H1 (cell line): ENCODE measurements at regions not wholly inside any gene's neighbourhood (a gene's known extent, or its start where the extent isn't known, plus 50 kb on each side); places are given as distances from the start of the nearest gene placed in this dataset.

ENCODE experiments used
- CTCF ChIA-PET: fragments of 300-600 bp; sonication (Branson Sonifier 250); formaldehyde crosslinking; loops from one replicate; lab custom pipeline; 2021; ENCODE audit not compliant: partially characterized antibody; lab: Charles Lee
- POLR2A ChIA-PET: fragments of 300-600 bp; sonication (Branson Sonifier 250); formaldehyde crosslinking; loops from one replicate; lab custom pipeline; 2021; ENCODE audit warnings: inconsistent platforms; ENCODE audit not compliant: partially characterized antibody; lab: Charles Lee
- DNase-seq, 2 experiments: peaks; one replicate each; pipeline versions ENCODE4 v3.0.0 to v3.0.0-alpha.2; 2010 to 2022; ENCODE audit warnings: low spot score in 2 of 2, low read depth in 1 of 2, mixed read lengths in 1 of 2
- FAIRE-seq: peaks from 2 replicates; lab custom pipeline; 2011; peaks lifted over from hg19 to GRCh38; lab: Jason Lieb, UNC
- H2AFZ ChIP-seq: 2 replicates; pipeline ENCODE4 v1.8.1; 2012; ENCODE audit warnings: low read length, inconsistent platforms
- H2AK5ac ChIP-seq: 2 replicates; pipeline ENCODE4 v1.6.1; 2013; ENCODE audit warnings: low read depth, low read length
- H2BK120ac ChIP-seq: replicated peaks from 2 replicates; pipeline ENCODE3; 2013; ENCODE audit warnings: low read depth, low read length, inconsistent platforms
- H2BK12ac ChIP-seq: 2 replicates; pipeline ENCODE4 v1.6.1; 2013; ENCODE audit warnings: low read depth, low read length
- H2BK15ac ChIP-seq: 2 replicates; pipeline ENCODE4 v1.6.1; 2013; ENCODE audit warnings: low read length
- H2BK20ac ChIP-seq: 2 replicates; pipeline ENCODE4 v1.6.1; 2013; ENCODE audit warnings: low read length
- H2BK5ac ChIP-seq: 2 replicates; pipeline ENCODE4 v1.6.1; 2013; ENCODE audit warnings: low read depth, low read length
- H3K14ac ChIP-seq: 2 replicates; pipeline ENCODE4 v1.6.1; 2013; ENCODE audit warnings: inconsistent platforms; ENCODE audit not compliant: insufficient read length
- H3K18ac ChIP-seq: 2 replicates; pipeline ENCODE4 v1.6.1; 2013; ENCODE audit warnings: low read length; ENCODE audit errors: extremely low read depth
- H3K23ac ChIP-seq: 2 replicates; pipeline ENCODE4 v1.6.1; 2013; ENCODE audit warnings: inconsistent platforms; ENCODE audit not compliant: insufficient read length
- H3K23me2 ChIP-seq: 2 replicates; pipeline ENCODE4 v1.6.1; 2013; ENCODE audit warnings: low read depth, low read length
- H3K27ac ChIP-seq: 2 replicates; pipeline ENCODE4 v1.6.1; 2011; ENCODE audit warnings: low read depth, low read length, inconsistent platforms
- H3K27me3 ChIP-seq, 4 experiments: replicated peaks in 1 of 4; 1 replicate in 1 of 4; 2 replicates in 3 of 4; pipeline versions ENCODE4 v1.6.1 to v1.8.1; 2011 to 2013; ENCODE audit warnings: low read length in 3 of 4, mild to moderate bottlenecking in 3 of 4, inconsistent platforms in 2 of 4, mixed read lengths in 2 of 4, moderate library complexity in 1 of 4; ENCODE audit not compliant: control insufficient read depth in 3 of 4, insufficient read depth in 3 of 4; ENCODE audit errors: extremely low read depth in 1 of 4
- H3K36me3 ChIP-seq, 4 experiments: 2 replicates each; pipeline versions ENCODE4 v1.6.1 to v1.8.1; 2011 to 2013; ENCODE audit warnings: mild to moderate bottlenecking in 4 of 4, low read length in 3 of 4, moderate library complexity in 2 of 4, control low read depth in 1 of 4, inconsistent platforms in 1 of 4; ENCODE audit not compliant: insufficient read depth in 4 of 4, control insufficient read depth in 2 of 4
- H3K4ac ChIP-seq: replicated peaks from 2 replicates; pipeline ENCODE3; 2013; ENCODE audit warnings: low read length, low read depth, mixed read lengths, inconsistent platforms; ENCODE audit not compliant: insufficient read length
- H3K4me1 ChIP-seq, 4 experiments: replicated peaks in 1 of 4; 1 replicate in 1 of 4; 2 replicates in 3 of 4; pipeline versions ENCODE4 v1.6.1 to v1.8.1; 2011 to 2013; ENCODE audit warnings: low read length in 3 of 4, inconsistent platforms in 2 of 4, mixed read lengths in 1 of 4; ENCODE audit not compliant: insufficient read depth in 4 of 4, control insufficient read depth in 3 of 4
- H3K4me2 ChIP-seq, 2 experiments: 2 replicates each; pipeline versions ENCODE4 v1.6.1 to v1.8.1; 2011 to 2013; ENCODE audit warnings: low read depth in 2 of 2, low read length in 2 of 2, control low read depth in 1 of 2, inconsistent platforms in 1 of 2, mild to moderate bottlenecking in 1 of 2; ENCODE audit not compliant: insufficient read depth in 1 of 2
- H3K4me3 ChIP-seq, 4 experiments: fragments of 200-600, 300-600 bp in 1 of 4; sonication (generic), shearing (Covaris generic), sonication (Bioruptor Twin) in 1 of 4; 2 replicates each; pipeline versions ENCODE4 v1.5.1 to v1.8.1; 2011 to 2016; ENCODE audit warnings: low read length in 4 of 4, low read depth in 3 of 4, control low read depth in 2 of 4, inconsistent platforms in 2 of 4, mild to moderate bottlenecking in 2 of 4, mixed read lengths in 1 of 4, moderate library complexity in 1 of 4; ENCODE audit not compliant: insufficient read depth in 2 of 4; ENCODE audit errors: extremely low read depth in 1 of 4
- H3K56ac ChIP-seq: replicated peaks from 2 replicates; pipeline ENCODE3; 2013; ENCODE audit warnings: low read depth, mild to moderate bottlenecking, mixed read lengths, low read length, inconsistent platforms; ENCODE audit not compliant: insufficient read length
- H3K79me1 ChIP-seq: 2 replicates; pipeline ENCODE4 v1.6.1; 2013; ENCODE audit warnings: low read depth, low read length, control low read depth
- H3K79me2 ChIP-seq, 2 experiments: 2 replicates each; pipeline versions ENCODE4 v1.6.1 to v1.8.1; 2012 to 2013; ENCODE audit warnings: low read length in 2 of 2, mild to moderate bottlenecking in 2 of 2, inconsistent platforms in 1 of 2; ENCODE audit not compliant: insufficient read depth in 2 of 2, control insufficient read depth in 1 of 2
- H3K9ac ChIP-seq, 4 experiments: replicated peaks in 1 of 4; 1 replicate in 1 of 4; 2 replicates in 3 of 4; pipeline versions ENCODE4 v1.6.1 to v1.8.1; 2011 to 2013; ENCODE audit warnings: low read depth in 3 of 4, low read length in 3 of 4, control low read depth in 2 of 4, mild to moderate bottlenecking in 2 of 4, moderate library complexity in 2 of 4, inconsistent platforms in 1 of 4; ENCODE audit errors: extremely low read depth in 1 of 4
- H3K9me3 ChIP-seq, 2 experiments: 2 replicates each; pipeline versions ENCODE4 v1.6.1 to v1.8.1; 2012 to 2013; ENCODE audit warnings: mild to moderate bottlenecking in 2 of 2, moderate library complexity in 2 of 2, control low read depth in 1 of 2, inconsistent platforms in 1 of 2, low read depth in 1 of 2, low read length in 1 of 2, mixed read lengths in 1 of 2; ENCODE audit not compliant: insufficient read depth in 2 of 2
- H4K20me1 ChIP-seq, 2 experiments: replicated peaks in 1 of 2; 2 replicates each; pipeline versions ENCODE3 to v1.8.1; 2011 to 2013; ENCODE audit warnings: inconsistent platforms in 2 of 2, low read length in 2 of 2, mild to moderate bottlenecking in 1 of 2; ENCODE audit not compliant: insufficient read depth in 2 of 2, control insufficient read depth in 1 of 2
- H4K5ac ChIP-seq: 2 replicates; pipeline ENCODE4 v1.6.1; 2013; ENCODE audit warnings: low read length, low read depth, mixed read lengths, inconsistent platforms; ENCODE audit not compliant: insufficient read length
- H4K8ac ChIP-seq: 2 replicates; pipeline ENCODE4 v1.8.0; 2013; ENCODE audit warnings: mild to moderate bottlenecking, moderate library complexity, low read length, inconsistent platforms; ENCODE audit not compliant: insufficient read depth; ENCODE audit errors: extremely low read depth
- H4K91ac ChIP-seq: replicated peaks from 2 replicates; pipeline ENCODE3; 2013; ENCODE audit warnings: low read length, mixed read lengths, inconsistent platforms; ENCODE audit not compliant: insufficient read length
- ATF2 ChIP-seq: IDR thresholded peaks from 2 replicates; pipeline ENCODE4 v1.6.1; 2012; ENCODE audit warnings: low read length, inconsistent platforms
- ATF3 ChIP-seq: IDR thresholded peaks from 2 replicates; pipeline ENCODE4 v1.6.1; 2011; ENCODE audit warnings: low read depth, mild to moderate bottlenecking, low read length; ENCODE audit not compliant: insufficient read depth
- BRCA1 ChIP-seq: IDR thresholded peaks from 2 replicates; pipeline ENCODE4 v1.6.1; 2012; ENCODE audit warnings: low read depth, low read length, improper control_type of control experiment
- CHD1 ChIP-seq: IDR thresholded peaks from 2 replicates; pipeline ENCODE4 v1.6.1; 2012; ENCODE audit warnings: low read depth, low read length, improper control_type of control experiment
- CTCF ChIP-seq, 3 experiments: IDR thresholded peaks; 1 replicate in 2 of 3; 2 replicates in 1 of 3; pipeline versions ENCODE4 v1.5.1 to v1.6.1; 2011; ENCODE audit warnings: low read length in 3 of 3, mild to moderate bottlenecking in 3 of 3, inconsistent platforms in 2 of 3, low read depth in 1 of 3, moderate library complexity in 1 of 3; ENCODE audit not compliant: insufficient read depth in 1 of 3; ENCODE audit errors: control extremely low read depth in 1 of 3
- FOSL1 ChIP-seq: IDR thresholded peaks from 2 replicates; pipeline ENCODE4 v1.6.1; 2011; ENCODE audit warnings: mild to moderate bottlenecking, low read depth, low read length, moderate library complexity; ENCODE audit not compliant: insufficient read depth
- JUN ChIP-seq: IDR thresholded peaks from 2 replicates; pipeline ENCODE4 v1.6.1; 2011; ENCODE audit warnings: low read depth, mild to moderate bottlenecking, improper control_type of control experiment, low read length
- KDM4A ChIP-seq: IDR thresholded peaks from one replicate; pipeline ENCODE4 v1.7.1; 2012; ENCODE audit warnings: low read depth, mild to moderate bottlenecking, moderate library complexity, low read length, inconsistent platforms; ENCODE audit not compliant: severe bottlenecking
- PHF8 ChIP-seq: fragments of 200-600 bp; sonication (generic); conservative IDR thresholded peaks from 2 replicates; pipeline ENCODE4 v1.7.1; 2012; ENCODE audit warnings: low read depth, mild to moderate bottlenecking, inconsistent platforms, low read length, moderate library complexity
- SP2 ChIP-seq: IDR thresholded peaks from 2 replicates; pipeline ENCODE4 v1.6.1; 2012; ENCODE audit warnings: mild to moderate bottlenecking, low read length, inconsistent platforms
- WGBS, 2 experiments: shearing (Covaris generic) in 1 of 2; methylation state at CpG; one replicate each; pipeline versions ENCODE4 v1.1.6 to v1.1.7; 2013 to 2015; ENCODE audit warnings: low lambda C conversion rate in 2 of 2, mixed read lengths in 2 of 2, inconsistent platforms in 1 of 2, low coverage in 1 of 2, missing lambda C conversion rate in 1 of 2; ENCODE audit not compliant: insufficient replicate concordance in 2 of 2, insufficient coverage in 1 of 2, insufficient read length in 1 of 2; ENCODE audit errors: extremely low coverage in 1 of 2, missing lambda C conversion rate in 1 of 2; 5-methylcytosine and 5-hydroxymethylcytosine counted together

GRCh38 chr2:220574038-220574437, 946.6 kb downstream of the SLC4A3 start:
- Histone ChIP-seq H2AK5ac (no peak overlapping the region), H3K4me2 (no peak overlapping the region), H3K4me3 (no peak overlapping the region), H3K23ac (no peak overlapping the region), H2BK20ac (no peak overlapping the region), H3K27ac (no peak overlapping the region), H3K14ac (no peak overlapping the region), H3K4ac (no peak overlapping the region), H3K18ac (no peak overlapping the region), H4K8ac (no peak overlapping the region), H3K9ac (no peak overlapping the region), H3K4me1 (no peaks in the 10 kb centered on the region), H2BK5ac (no peak overlapping the region), H4K91ac (no peak overlapping the region), H2BK15ac (no peak overlapping the region), H3K79me2 (no peaks in the 10 kb centered on the region), H3K27me3 (no peaks in the 10 kb centered on the region), H2BK12ac (no peak overlapping the region), H4K5ac (no peak overlapping the region), H3K9me3 (no peaks in the 10 kb centered on the region), H3K23me2 (no peaks in the 10 kb centered on the region), H3K36me3 (no peaks in the 10 kb centered on the region), H3K56ac (no peak overlapping the region), H3K79me1 (no peaks in the 10 kb centered on the region), H2BK120ac (no peak overlapping the region), H2AFZ (no peak overlapping the region), H4K20me1 (no peaks in the 10 kb centered on the region)
- DNase-seq (no peak), FAIRE-seq (no peak)
- POLR2A ChIA-PET = no interaction called here
- 78% methylated on average over 2 of the region's 2 CpGs; no CpG with 5 or more reads in 1 of the 2 experiments for WGBS, 2 experiments
- CTCF ChIA-PET = no interaction called here
- TF ChIP-seq SP2 (no peak), BRCA1 (no peak), CHD1 (no peak), ATF2 (no peak), FOSL1 (no peak), JUN (no peak), PHF8 (no peak), KDM4A (no peak), CTCF (IDR thresholded peaks at IDR 0.05; ENCODE audit: control extremely low read depth in 1 of 3, insufficient read depth in 1 of 3, low read depth in 1 of 3, low read length in 3 of 3) (no peak), ATF3 (no peak)
